ENCODE measurements at regions not wholly inside any gene's neighbourhood (a gene's known extent, or its start where the extent isn't known, plus 50 kb on each side); places are given as distances from the start of the nearest gene placed in this dataset.
"Not testable (repeated sequence)": the region's sequence is repeated elsewhere in the genome, so short reads cannot be mapped to it uniquely, and the experiment has no call there.

GRCh38 chr4:72768364-72768763 is 199.3 kb upstream of the ADAMTS3 start:
- Mint-ChIP-seq H3K36me3 (no peaks in the 10 kb centered on the region), H3K9me3 (no peaks in the 10 kb centered on the region), H3K27me3 (ENCODE audit: insufficient read depth, low read depth) (peaks cover 2% of the 10 kb centered on the region), H3K27ac (no peak overlapping the region), H3K4me3 (no peak overlapping the region), H3K4me1 (peaks cover 2% of the 10 kb centered on the region)
- Histone ChIP-seq H3K27ac (no peak overlapping the region), H3K9ac (no peak overlapping the region), H3K4me2 (no peak overlapping the region), H3K9me3 (ENCODE audit: low read depth) (no peaks in the 10 kb centered on the region), H3K36me3 (no peaks in the 10 kb centered on the region), H3K79me2 (ENCODE audit: low read depth) (no peaks in the 10 kb centered on the region), H2AFZ (replicated peaks) (no peak overlapping the region), H3K4me1 (no peaks in the 10 kb centered on the region), H3K27me3 (no peaks in the 10 kb centered on the region), H3F3A (ENCODE audit: low read depth) (no peaks in the 10 kb centered on the region), H3K4me3 (no peak overlapping the region), H4K20me1 (ENCODE audit: low read depth) (no peaks in the 10 kb centered on the region)
- TF ChIP-seq EZH2 (IDR thresholded peaks at IDR 0.05) (no peak), CTCF (IDR thresholded peaks at IDR 0.05) (no peak), EZH2phosphoT487 (IDR thresholded peaks at IDR 0.05) (no peak)
- no peak for DNase-seq (ENCODE audit: low spot score)

GRCh38 chr4:72767618-72768302 is 198.7 kb upstream of the ADAMTS3 start:
- Histone ChIP-seq H3K9ac (no peak overlapping the region), H4K20me1 (ENCODE audit: low read depth) (no peaks in the 10 kb centered on the region), H3K4me1 (no peaks in the 10 kb centered on the region), H3K27ac (no peak overlapping the region), H3K9me3 (ENCODE audit: low read depth) (no peaks in the 10 kb centered on the region), H3K4me2 (no peak overlapping the region), H3K79me2 (ENCODE audit: low read depth) (no peaks in the 10 kb centered on the region), H2AFZ (replicated peaks) (no peak overlapping the region), H3K4me3 (no peak overlapping the region), H3K27me3 (no peaks in the 10 kb centered on the region), H3F3A (ENCODE audit: low read depth) (no peaks in the 10 kb centered on the region), H3K36me3 (no peaks in the 10 kb centered on the region)
- H3K36me3 Mint-ChIP-seq = no peaks in the 10 kb centered on the region
- H3K4me1 Mint-ChIP-seq = peaks cover 2% of the 10 kb centered on the region
- no peak overlapping the region for H3K27ac Mint-ChIP-seq
- H3K27me3 Mint-ChIP-seq (ENCODE audit: insufficient read depth, low read depth) = peaks cover 2% of the 10 kb centered on the region
- no peaks in the 10 kb centered on the region for H3K9me3 Mint-ChIP-seq
- H3K4me3 Mint-ChIP-seq = no peak overlapping the region
- DNase-seq (ENCODE audit: low spot score) = no peak
- no peak for TF ChIP-seq EZH2phosphoT487 (IDR thresholded peaks at IDR 0.05)
- no peak for TF ChIP-seq EZH2 (IDR thresholded peaks at IDR 0.05)
- no peak for TF ChIP-seq CTCF (IDR thresholded peaks at IDR 0.05)

- not testable (repeated sequence) for H3K27ac ChIP-seq; H4K20me1 ChIP-seq (ENCODE audit: low read depth); H3K27me3 ChIP-seq; H3K27me3 Mint-ChIP-seq (ENCODE audit: insufficient read depth, low read depth); H3K9ac ChIP-seq; H3F3A ChIP-seq (ENCODE audit: low read depth); H2AFZ ChIP-seq (replicated peaks); H3K4me3 Mint-ChIP-seq; H3K4me2 ChIP-seq; H3K27ac Mint-ChIP-seq; H3K79me2 ChIP-seq (ENCODE audit: low read depth); H3K36me3 Mint-ChIP-seq; H3K4me1 Mint-ChIP-seq; H3K9me3 Mint-ChIP-seq; H3K36me3 ChIP-seq; H3K4me3 ChIP-seq; DNase-seq (ENCODE audit: low spot score); H3K4me1 ChIP-seq; H3K9me3 ChIP-seq (ENCODE audit: low read depth)
Observed at GRCh38 chr4:72765788-72766187, 196.8 kb upstream of the ADAMTS3 start.

GRCh38 chr4:72761368-72762038 is 192.5 kb upstream of the ADAMTS3 start:
- Mint-ChIP-seq H3K36me3 (no peaks in the 10 kb centered on the region), H3K9me3 (no peaks in the 10 kb centered on the region)

GRCh38 chr4:72753414-72753813 is 184.4 kb upstream of the ADAMTS3 start:
- H3K9me3 ChIP-seq (ENCODE audit: low read depth); H3K4me3 ChIP-seq; H3K27ac ChIP-seq; DNase-seq (ENCODE audit: low spot score); H3K27ac Mint-ChIP-seq; H2AFZ ChIP-seq (replicated peaks); H3K27me3 Mint-ChIP-seq (ENCODE audit: insufficient read depth, low read depth); H3K36me3 Mint-ChIP-seq; H3K27me3 ChIP-seq; H3K36me3 ChIP-seq; H3F3A ChIP-seq (ENCODE audit: low read depth); H4K20me1 ChIP-seq (ENCODE audit: low read depth); H3K79me2 ChIP-seq (ENCODE audit: low read depth); H3K4me3 Mint-ChIP-seq; H3K9ac ChIP-seq; H3K4me1 Mint-ChIP-seq; H3K4me1 ChIP-seq; H3K4me2 ChIP-seq: not testable (repeated sequence)
- peaks cover 14% of the 10 kb centered on the region for H3K9me3 Mint-ChIP-seq

More at GRCh38 chr4:72761368-72762038, 192.5 kb upstream of the ADAMTS3 start:
- H3K4me1 Mint-ChIP-seq = no peaks in the 10 kb centered on the region
- H3K27ac ChIP-seq = no peak overlapping the region
- no peaks in the 10 kb centered on the region for H3K36me3 ChIP-seq
- no peaks in the 10 kb centered on the region for H3K4me1 ChIP-seq
- H3F3A ChIP-seq (ENCODE audit: low read depth) = no peaks in the 10 kb centered on the region
- no peaks in the 10 kb centered on the region for H3K27me3 ChIP-seq
- no peak overlapping the region for H2AFZ ChIP-seq (replicated peaks)
- no peak for TF ChIP-seq CTCF (IDR thresholded peaks at IDR 0.05)
- TF ChIP-seq EZH2 (IDR thresholded peaks at IDR 0.05) = no peak
- TF ChIP-seq EZH2phosphoT487 (IDR thresholded peaks at IDR 0.05) = no peak
- DNase-seq (ENCODE audit: low spot score) = no peak
- H3K4me3 Mint-ChIP-seq = no peak overlapping the region
- no peak overlapping the region for H3K4me3 ChIP-seq
- H3K9me3 ChIP-seq (ENCODE audit: low read depth) = no peaks in the 10 kb centered on the region
- no peaks in the 10 kb centered on the region for H4K20me1 ChIP-seq (ENCODE audit: low read depth)
- H3K4me2 ChIP-seq = no peak overlapping the region
- H3K9ac ChIP-seq = no peak overlapping the region
- peaks cover 2% of the 10 kb centered on the region for H3K27me3 Mint-ChIP-seq (ENCODE audit: insufficient read depth, low read depth)
- H3K27ac Mint-ChIP-seq = no peak overlapping the region
- H3K79me2 ChIP-seq (ENCODE audit: low read depth) = no peaks in the 10 kb centered on the region
